Fibroblast of the conjunctiva (primary cell): ENCODE measurements at regions not wholly inside any gene's neighbourhood (a gene's known extent, or its start where the extent isn't known, plus 50 kb on each side); places are given as distances from the start of the nearest gene placed in this dataset.

ENCODE experiments used
- DNase-seq: peaks from one replicate; pipeline ENCODE4 v3.0.0-alpha.2; 2010; ENCODE audit warnings: low read depth

- DNase-seq: no peak
These were observed 832.0 kb downstream of the GALC start for GRCh38 chr14:87160989-87161388.

GRCh38 chr14:87158283-87158682 is 834.7 kb downstream of the GALC start:
- no peak for DNase-seq

- DNase-seq: no peak
These were observed 836.1 kb downstream of the GALC start for GRCh38 chr14:87156878-87157277.

GRCh38 chr14:87155856-87156488 is 837.0 kb downstream of the GALC start:
- DNase-seq: no peak

- DNase-seq: no peak
These were observed 839.1 kb downstream of the GALC start for GRCh38 chr14:87153901-87154300.

- no peak for DNase-seq
These were observed 839.6 kb downstream of the GALC start for GRCh38 chr14:87153391-87153790.

- no peak for DNase-seq
These were observed 840.3 kb downstream of the GALC start for GRCh38 chr14:87152693-87153092.

GRCh38 chr14:87149583-87150354 is 843.2 kb downstream of the GALC start:
- DNase-seq: peak; percentile 56

- DNase-seq: no peak
These were observed 844.3 kb downstream of the GALC start for GRCh38 chr14:87148655-87149054.

GRCh38 chr14:87142551-87143211 is 850.3 kb downstream of the GALC start:
- DNase-seq: no peak

GRCh38 chr14:87141801-87142200 is 851.2 kb downstream of the GALC start:
- no peak for DNase-seq

GRCh38 chr14:87139299-87139698 is 853.7 kb downstream of the GALC start:
- DNase-seq: no peak

- peak; percentile 46 for DNase-seq
These were observed 859.7 kb downstream of the GALC start for GRCh38 chr14:87133073-87133801.

GRCh38 chr14:87131879-87132278 is 861.1 kb downstream of the GALC start:
- DNase-seq: no peak

GRCh38 chr14:87122166-87122565 is 870.8 kb downstream of the GALC start:
- no peak for DNase-seq

- DNase-seq: no peak
These were observed 871.3 kb downstream of the GALC start for GRCh38 chr14:87121716-87122115.

- DNase-seq: no peak
These were observed 877.7 kb downstream of the GALC start for GRCh38 chr14:87115234-87115633.

- DNase-seq: no peak
These were observed 879.7 kb downstream of the GALC start for GRCh38 chr14:87113286-87113685.

- DNase-seq: no peak
These were observed 881.2 kb downstream of the GALC start for GRCh38 chr14:87111741-87112140.

GRCh38 chr14:87111126-87111525 is 881.9 kb downstream of the GALC start:
- no peak for DNase-seq

GRCh38 chr14:87109271-87109670 is 883.7 kb downstream of the GALC start:
- no peak for DNase-seq

- DNase-seq: peak; percentile 56
These were observed 884.3 kb downstream of the GALC start for GRCh38 chr14:87108726-87109125.
